Testis (tissue), 2 donors: ENCODE measurements at regions not wholly inside any gene's neighbourhood (a gene's known extent, or its start where the extent isn't known, plus 50 kb on each side); places are given as distances from the start of the nearest gene placed in this dataset.

Source experiments
- DNase-seq: peaks from one replicate; pipeline ENCODE4 v3.0.0-alpha.2; 2019
- H3K27ac ChIP-seq, 2 donors: fragments of 200-600 bp; sonication (generic); one replicate each; pipeline ENCODE4 v1.5.1; 2019
- H3K27me3 ChIP-seq: fragments of 200-600 bp; sonication (generic); one replicate; pipeline ENCODE4 v1.5.1; 2019
- H3K36me3 ChIP-seq: fragments of 200-600 bp; sonication (generic); one replicate; pipeline ENCODE4 v1.5.1; 2017; ENCODE audit warnings: low read depth; ENCODE audit errors: missing control alignments
- H3K4me1 ChIP-seq: fragments of 200-600 bp; sonication (generic); one replicate; pipeline ENCODE4 v1.5.1; 2019
- H3K4me3 ChIP-seq, 2 donors: fragments of 200-600 bp; sonication (generic); one replicate each; pipeline ENCODE4 v1.5.1; 2017 to 2019
- H3K9me3 ChIP-seq: fragments of 200-600 bp; sonication (generic); one replicate; pipeline ENCODE4 v1.5.1; 2017
- POLR2A ChIP-seq: fragments of 450-650 bp; IDR thresholded peaks from one replicate; pipeline ENCODE4 v1.6.1; 2017; ENCODE audit warnings: antibody characterized with exemption, mild to moderate bottlenecking, moderate library complexity
- WGBS, 2 donors: methylation state at CpG; one replicate each; pipeline ENCODE4 v1.1.5; 2018; 5-methylcytosine and 5-hydroxymethylcytosine counted together
- intact Hi-C: fragments of 100-400 bp; cut with DNase I; formaldehyde crosslinking; loops from one replicate; pipeline ENCODE4 v1.15.1; 2023; ENCODE audit warnings: low total_unique reads
- TF ChIP-seq, protein P1 (sequence below), 3 experiments: fragments of 450-650 bp in 2 of 3; fragments of 200-600 bp in 1 of 3; sonication (generic) in 1 of 3; IDR thresholded peaks; one replicate each; pipeline ENCODE4 v1.5.1; 2016 to 2019; ENCODE audit warnings: antibody characterized with exemption in 3 of 3, mild to moderate bottlenecking in 2 of 3, moderate library complexity in 1 of 3

GRCh38 chr13:99688776-99689175, 187.5 kb downstream of the TM9SF2 start:
- H3K4me3 ChIP-seq: no peak overlapping the region
- no peak for TF ChIP-seq POLR2A
- TF ChIP-seq, protein P1, sequence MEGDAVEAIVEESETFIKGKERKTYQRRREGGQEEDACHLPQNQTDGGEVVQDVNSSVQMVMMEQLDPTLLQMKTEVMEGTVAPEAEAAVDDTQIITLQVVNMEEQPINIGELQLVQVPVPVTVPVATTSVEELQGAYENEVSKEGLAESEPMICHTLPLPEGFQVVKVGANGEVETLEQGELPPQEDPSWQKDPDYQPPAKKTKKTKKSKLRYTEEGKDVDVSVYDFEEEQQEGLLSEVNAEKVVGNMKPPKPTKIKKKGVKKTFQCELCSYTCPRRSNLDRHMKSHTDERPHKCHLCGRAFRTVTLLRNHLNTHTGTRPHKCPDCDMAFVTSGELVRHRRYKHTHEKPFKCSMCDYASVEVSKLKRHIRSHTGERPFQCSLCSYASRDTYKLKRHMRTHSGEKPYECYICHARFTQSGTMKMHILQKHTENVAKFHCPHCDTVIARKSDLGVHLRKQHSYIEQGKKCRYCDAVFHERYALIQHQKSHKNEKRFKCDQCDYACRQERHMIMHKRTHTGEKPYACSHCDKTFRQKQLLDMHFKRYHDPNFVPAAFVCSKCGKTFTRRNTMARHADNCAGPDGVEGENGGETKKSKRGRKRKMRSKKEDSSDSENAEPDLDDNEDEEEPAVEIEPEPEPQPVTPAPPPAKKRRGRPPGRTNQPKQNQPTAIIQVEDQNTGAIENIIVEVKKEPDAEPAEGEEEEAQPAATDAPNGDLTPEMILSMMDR (IDR thresholded peaks at IDR 0.05): no peak
- no peaks in the 10 kb centered on the region for H3K36me3 ChIP-seq
- peaks cover 11% of the 10 kb centered on the region for H3K4me1 ChIP-seq
- no peak overlapping the region for H3K27ac ChIP-seq
- H3K27me3 ChIP-seq: no peaks in the 10 kb centered on the region
- 64 to 71% methylated on average over 4 of the region's 4 CpGs for WGBS, 2 donors
- DNase-seq: no peak
- intact Hi-C loops: no loop called here
- H3K9me3 ChIP-seq: no peaks in the 10 kb centered on the region

DNA sequence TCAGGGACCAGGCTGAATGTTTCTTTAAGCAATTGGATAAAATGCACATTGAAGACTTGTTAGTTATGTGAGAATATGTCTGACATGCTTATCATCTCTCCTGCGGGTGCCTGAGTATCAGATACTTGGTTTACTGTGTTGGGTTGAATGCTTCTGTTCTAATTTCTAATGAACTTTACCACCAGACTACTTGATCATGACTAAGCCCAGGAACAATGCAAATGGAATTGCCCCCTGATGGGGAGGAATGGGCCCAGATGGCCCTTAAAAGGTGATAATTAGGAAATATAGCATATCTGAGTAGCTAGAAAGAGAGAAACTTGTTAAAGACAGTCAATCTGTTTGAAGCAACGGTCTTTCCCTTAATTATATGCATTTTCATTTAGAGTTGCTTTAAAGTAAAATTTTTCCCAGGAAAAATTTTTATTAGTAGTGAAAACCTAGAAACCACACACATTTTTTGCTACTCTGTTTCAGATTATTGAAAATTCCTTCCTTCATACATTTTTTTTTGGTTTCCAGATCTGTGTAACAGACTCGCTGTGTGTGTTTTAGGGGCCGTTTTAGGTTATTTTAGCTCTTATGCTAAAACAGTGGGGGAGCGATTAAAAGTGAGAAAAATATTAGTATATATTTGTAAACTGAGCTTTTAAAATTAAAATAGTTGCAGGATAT, 186.6 kb downstream of the TM9SF2 start:
- no peak for DNase-seq
- no peak overlapping the region for H3K4me3 ChIP-seq
- 87 to 90% methylated on average over 5 of the region's 5 CpGs for WGBS, 2 donors
- no peaks in the 10 kb centered on the region for H3K27me3 ChIP-seq
- intact Hi-C loops: no loop called here
- no peak for TF ChIP-seq POLR2A
- TF ChIP-seq, protein P1 (IDR thresholded peaks at IDR 0.05): no peak
- no peaks in the 10 kb centered on the region for H3K36me3 ChIP-seq
- H3K4me1 ChIP-seq: peaks cover 11% of the 10 kb centered on the region
- H3K9me3 ChIP-seq: no peaks in the 10 kb centered on the region
- H3K27ac ChIP-seq: no peak overlapping the region

GRCh38 chr13:99686944-99687411, 185.7 kb downstream of the TM9SF2 start:
- WGBS, 2 donors: 65 to 73% methylated on average over 6 of the region's 6 CpGs
- DNase-seq: no peak
- H3K27ac ChIP-seq: peak overlapping the region in 1 of 2 donors; percentile 53
- H3K36me3 ChIP-seq: no peaks in the 10 kb centered on the region
- no peak for TF ChIP-seq POLR2A
- TF ChIP-seq, protein P1 (IDR thresholded peaks at IDR 0.05): no peak
- H3K4me3 ChIP-seq: no peak overlapping the region
- H3K27me3 ChIP-seq: no peaks in the 10 kb centered on the region
- H3K9me3 ChIP-seq: no peaks in the 10 kb centered on the region
- peaks cover 11% of the 10 kb centered on the region for H3K4me1 ChIP-seq
- intact Hi-C loops: no loop called here

GRCh38 chr13:99686157-99686572, 184.9 kb downstream of the TM9SF2 start:
- Histone ChIP-seq H3K27me3 (no peaks in the 10 kb centered on the region), H3K36me3 (no peaks in the 10 kb centered on the region), H3K27ac (peak overlapping the region in 1 of 2 donors; percentile 53), H3K4me3 (no peak overlapping the region), H3K4me1 (peaks cover 11% of the 10 kb centered on the region), H3K9me3 (no peaks in the 10 kb centered on the region)
- intact Hi-C loops: no loop called here
- 11 to 16% methylated on average over 1 to 5 of the region's 5 CpGs for WGBS, 2 donors
- DNase-seq: peak; percentile 83
- TF ChIP-seq, protein P1 (IDR thresholded peaks at IDR 0.05): no peak
- no peak for TF ChIP-seq POLR2A

- Histone ChIP-seq H3K27ac (no peak overlapping the region), H3K9me3 (no peaks in the 10 kb centered on the region), H3K36me3 (no peaks in the 10 kb centered on the region), H3K27me3 (no peaks in the 10 kb centered on the region), H3K4me1 (peaks cover 9% of the 10 kb centered on the region), H3K4me3 (no peak overlapping the region)
- no peak for TF ChIP-seq POLR2A
- TF ChIP-seq, protein P1 (IDR thresholded peaks at IDR 0.05): no peak
- WGBS, 2 donors: 90 to 94% methylated on average over 7 of the region's 7 CpGs
- DNase-seq: no peak
- intact Hi-C loops: no loop called here
Measured at GRCh38 chr13:99681695-99682094, 180.4 kb downstream of the TM9SF2 start.
